MV-4-11 (cell line): ENCODE measurements at regions not wholly inside any gene's neighbourhood (a gene's known extent, or its start where the extent isn't known, plus 50 kb on each side); places are given as distances from the start of the nearest gene placed in this dataset.

Experiments used
- DNase-seq: peaks from one replicate; lab custom pipeline; 2025; lab: John Stamatoyannopoulos, UW

- DNase-seq = no peak
Observed at GRCh38 chr13:30126903-30127428, 180.4 kb downstream of the KATNAL1 start.

GRCh38 chr13:30125422-30126073 lies 181.8 kb downstream of the KATNAL1 start:
- no peak for DNase-seq

DNA sequence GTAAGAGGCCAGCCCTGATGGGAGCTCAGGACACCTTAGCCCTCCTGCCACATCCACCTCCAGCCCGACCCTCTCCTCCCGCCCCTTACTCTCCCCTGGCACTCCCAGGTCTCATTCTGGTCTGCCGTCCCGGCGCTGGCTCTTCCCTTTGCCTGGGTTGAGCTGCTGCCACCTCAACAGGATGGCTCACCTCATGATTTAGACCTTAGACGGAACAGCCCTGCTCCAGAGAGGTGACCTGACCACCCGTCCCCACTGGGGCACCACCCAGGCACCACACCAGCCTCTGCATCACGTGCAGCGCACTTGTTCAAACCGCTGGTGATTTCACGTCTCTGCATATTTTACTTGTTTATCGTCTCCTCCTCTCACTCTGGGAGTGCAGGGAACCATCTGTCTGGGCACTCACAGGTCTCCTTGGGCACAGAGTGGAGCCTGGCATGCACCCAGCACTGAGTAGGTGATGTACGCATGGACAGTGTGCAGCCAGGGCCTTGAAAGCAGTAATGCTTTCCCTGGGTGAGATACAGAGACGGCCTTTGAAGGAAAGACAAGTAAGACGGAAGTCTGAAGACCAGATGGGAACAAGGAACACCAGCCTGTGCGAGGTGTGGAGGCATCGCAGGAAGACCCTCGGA lies 183.1 kb downstream of the KATNAL1 start:
- no peak for DNase-seq

DNA sequence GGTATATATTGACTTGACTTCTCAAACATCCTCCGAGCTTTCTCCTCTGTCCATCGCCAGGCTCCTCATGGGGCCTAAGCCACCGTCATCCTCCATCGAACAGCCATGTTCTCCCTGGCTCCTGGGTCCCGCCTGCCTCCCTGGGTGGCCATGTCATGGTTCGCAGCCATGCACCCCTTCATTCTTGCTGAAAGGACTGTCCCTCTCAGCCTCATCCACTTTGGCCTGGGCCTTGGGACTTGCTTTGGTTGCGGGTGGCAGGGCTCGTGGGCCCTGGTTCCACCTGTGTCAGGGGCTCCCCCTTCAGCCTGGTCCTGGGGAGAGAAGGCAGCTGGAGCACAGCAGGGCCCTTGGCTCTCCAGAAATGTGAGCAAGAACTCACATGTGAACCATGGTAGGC lies 183.8 kb downstream of the KATNAL1 start:
- no peak for DNase-seq

DNA sequence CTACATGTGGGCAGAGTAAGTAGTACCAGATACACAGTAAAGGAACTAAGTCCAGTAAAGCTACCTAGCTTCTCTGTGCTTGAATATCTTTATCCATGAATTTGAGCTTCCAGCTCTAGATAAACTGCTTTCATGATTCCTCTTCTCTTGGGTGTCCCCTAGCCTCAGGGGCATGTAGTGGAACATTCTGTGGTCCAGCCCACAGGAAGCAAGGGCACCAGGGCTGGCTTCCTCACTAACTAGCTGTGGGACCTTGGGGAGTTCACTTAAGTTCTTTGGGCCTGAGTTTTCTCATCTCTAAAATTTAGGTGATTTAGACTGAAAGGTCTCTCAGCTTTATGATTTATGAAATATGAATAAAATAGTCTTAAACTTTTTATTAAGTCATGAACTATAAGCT lies 185.7 kb downstream of the KATNAL1 start:
- no peak for DNase-seq

GRCh38 chr13:30121244-30121643 lies 186.1 kb downstream of the KATNAL1 start:
- DNase-seq = no peak

GRCh38 chr13:30120133-30120822 lies 187.1 kb downstream of the KATNAL1 start:
- no peak for DNase-seq

DNA sequence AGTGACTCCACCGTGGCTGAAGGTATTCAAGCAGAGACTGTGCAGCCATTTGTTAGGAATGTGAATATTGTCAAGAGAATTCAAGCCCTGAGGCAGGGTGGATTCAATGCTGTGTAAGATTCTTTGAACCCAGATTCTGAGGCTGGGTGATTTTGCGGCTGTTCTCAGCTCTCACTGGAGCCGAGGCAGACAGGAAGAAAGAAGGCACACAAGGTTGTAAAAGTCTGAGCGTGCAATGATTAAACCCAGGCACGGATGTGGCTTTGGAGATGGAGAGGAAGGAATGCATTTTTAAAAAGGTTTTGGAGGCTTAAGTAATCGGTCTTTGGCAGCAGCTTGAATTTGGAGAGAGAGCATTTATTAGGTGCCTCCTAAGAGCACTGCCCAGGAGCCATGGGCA lies 187.9 kb downstream of the KATNAL1 start:
- no peak for DNase-seq

- DNase-seq = no peak
Observed at GRCh38 chr13:30116379-30116778, 191.0 kb downstream of the KATNAL1 start.

GRCh38 chr13:30115257-30115600 lies 192.1 kb downstream of the KATNAL1 start:
- DNase-seq = no peak

DNA sequence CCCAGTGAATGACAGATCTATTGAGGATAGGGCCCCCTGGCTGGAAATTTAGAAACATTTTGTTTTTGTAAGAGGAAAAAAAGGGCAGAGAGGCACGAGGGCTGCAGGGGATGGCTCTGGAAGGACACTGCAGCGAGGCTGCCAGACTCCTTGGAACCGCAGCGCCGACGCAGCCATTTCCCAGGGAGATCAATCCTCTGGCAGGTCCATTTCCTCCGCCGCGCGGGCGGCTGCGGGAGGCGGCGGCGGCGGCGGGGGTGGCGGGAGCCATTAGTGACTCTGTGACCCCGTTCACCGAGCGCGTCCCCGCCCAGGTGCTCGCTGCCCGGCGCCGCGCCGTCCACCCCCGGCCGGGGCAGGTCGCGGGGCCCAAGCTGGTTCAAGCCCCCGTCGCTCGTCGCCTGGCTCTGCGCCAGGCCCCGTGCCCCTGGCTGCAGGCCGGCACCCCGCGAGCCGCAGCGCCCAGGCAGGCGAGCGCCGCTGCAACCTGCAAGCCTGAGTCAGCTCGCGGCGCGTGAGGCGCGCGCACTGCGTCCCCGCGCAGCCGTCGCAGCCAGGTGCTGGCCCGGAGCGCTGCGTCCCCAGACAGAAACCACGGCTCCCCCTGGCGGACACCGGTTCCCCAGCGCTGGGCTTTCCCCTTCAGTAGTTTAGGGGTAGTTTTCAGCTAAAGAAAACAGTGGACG lies 192.6 kb downstream of the KATNAL1 start:
- peak; percentile 68 for DNase-seq

- DNase-seq = no peak
Observed at GRCh38 chr13:30113983-30114570, 193.3 kb downstream of the KATNAL1 start.

DNA sequence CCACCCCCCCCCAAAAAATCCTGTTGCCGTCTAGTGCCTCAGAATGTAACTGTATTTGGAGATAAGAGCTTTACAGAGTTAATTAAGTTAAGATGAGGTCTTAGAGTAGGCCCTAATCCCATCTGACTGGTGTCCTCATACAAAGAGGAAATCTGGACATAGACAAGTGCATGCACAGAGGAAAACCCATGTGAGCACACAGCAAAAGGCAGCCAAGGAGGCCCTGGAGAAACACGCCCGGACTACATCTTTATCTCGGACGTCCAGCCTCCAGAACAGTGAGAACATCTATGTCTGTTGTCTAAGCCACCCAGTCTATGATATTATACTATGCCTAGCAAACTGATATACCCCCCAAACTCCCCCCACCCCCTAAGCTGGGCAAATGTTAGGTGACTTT lies 193.8 kb downstream of the KATNAL1 start:
- no peak for DNase-seq

DNA sequence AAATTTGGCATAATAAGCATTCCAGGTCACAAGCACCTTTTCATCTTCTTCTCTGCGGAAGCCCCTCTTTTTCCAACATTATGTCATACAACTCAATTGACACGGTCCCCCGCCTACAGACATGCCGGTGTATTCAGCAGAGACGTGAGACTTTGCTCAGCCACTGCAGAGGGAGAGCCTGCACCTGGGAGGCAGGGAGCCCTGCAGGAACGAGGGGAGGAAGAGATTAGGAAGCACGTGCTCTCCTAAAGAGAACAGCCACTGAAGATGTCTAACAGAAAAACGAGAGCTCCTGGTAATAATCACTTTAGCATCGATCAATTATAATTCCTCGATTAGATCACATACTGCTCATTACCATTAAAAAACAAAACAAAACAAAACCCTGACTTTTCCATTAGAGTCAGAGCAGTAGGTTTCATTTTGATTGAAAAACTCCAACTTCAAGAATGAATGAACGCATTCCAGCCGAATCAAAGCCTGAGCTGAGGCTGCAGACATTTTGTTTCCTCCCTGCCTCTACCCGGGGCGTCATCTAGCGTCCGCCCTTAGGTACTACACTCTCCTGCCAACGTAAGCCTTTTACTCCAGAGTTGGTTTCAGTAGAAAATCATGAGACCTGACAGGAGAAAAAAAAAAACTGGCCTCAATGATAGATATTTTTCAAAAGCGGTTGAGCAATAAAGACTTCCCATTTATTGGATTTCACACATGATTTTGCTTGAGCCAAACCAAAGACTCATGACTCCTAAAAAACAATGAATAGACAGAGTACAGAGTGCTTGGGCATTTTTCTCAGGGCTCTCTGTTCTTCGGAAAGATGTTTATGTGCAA lies 194.5 kb downstream of the KATNAL1 start:
- DNase-seq = peak; percentile 76

DNA sequence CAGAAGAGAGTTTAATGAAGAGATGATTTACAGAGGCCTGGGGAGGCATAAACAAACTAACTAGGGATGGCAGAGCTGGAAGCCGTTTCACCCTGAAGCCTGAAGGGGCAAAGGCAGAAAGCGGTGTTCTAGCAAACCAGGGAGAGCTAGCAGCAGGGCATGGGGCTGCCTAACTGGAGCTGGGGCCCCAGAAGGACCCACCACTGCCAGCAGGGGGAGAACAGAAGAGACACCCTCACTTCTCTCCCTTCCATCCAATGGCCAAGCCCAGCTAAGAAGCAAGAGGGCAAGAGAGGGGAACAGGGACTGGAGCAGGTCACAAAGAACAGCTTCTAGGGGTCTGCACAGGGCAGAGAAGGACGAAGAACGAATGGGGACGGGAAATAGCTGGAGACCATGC lies 195.5 kb downstream of the KATNAL1 start:
- peak; percentile 22 for DNase-seq

GRCh38 chr13:30110301-30111070 lies 196.9 kb downstream of the KATNAL1 start:
- no peak for DNase-seq

- DNase-seq = no peak
Observed at GRCh38 chr13:30109471-30110135, 197.7 kb downstream of the KATNAL1 start.

DNA sequence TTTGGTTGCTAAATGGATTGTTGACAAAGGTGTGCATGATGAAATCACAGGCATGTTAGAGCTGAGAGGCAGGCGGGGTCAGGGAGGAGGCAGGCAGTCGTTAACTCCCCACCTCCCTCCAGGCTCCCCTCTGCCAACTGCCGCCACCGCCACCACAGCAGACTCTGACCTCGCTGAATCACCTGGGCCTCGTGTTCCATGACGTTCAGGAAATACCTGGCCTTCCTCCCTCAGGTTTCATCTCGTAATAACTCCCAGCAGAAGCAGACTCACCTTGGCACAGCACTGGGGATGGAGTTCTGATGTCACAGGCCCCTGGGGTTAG lies 198.5 kb downstream of the KATNAL1 start:
- DNase-seq = no peak

DNA sequence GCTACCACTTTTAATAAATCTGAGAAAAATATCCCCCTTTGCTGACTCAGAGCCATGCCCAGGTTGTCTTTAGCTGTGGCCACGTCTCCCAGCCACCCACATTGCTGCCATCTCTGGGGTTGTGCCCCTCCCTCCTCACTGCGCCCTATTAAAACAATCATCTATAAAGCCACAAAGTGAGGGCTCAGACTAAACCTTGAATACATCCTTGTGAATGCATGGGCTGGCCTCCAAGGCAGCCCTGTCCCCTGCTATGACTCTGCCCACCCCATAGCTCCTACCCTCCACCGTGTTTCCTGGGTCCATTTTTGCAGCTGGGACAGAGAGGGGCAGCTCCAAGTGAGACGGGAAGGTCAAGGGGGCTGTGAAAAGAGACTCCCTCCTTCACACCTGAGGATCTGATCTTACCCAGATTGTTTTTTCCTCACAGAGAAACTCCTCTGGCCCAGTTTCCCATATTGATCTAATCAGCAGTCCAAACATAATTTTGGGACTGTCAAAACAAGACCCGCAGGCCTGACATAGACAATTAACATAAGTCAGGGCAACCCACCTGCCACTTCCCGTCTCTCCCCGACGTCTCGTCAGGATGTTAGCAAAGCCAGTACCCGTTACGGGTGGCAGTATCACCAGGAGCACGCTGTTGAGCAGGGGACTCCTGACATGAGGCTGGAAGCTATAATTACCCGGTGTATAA lies 199.0 kb downstream of the KATNAL1 start:
- no peak for DNase-seq
